K562 (cell line): ENCODE measurements at regions not wholly inside any gene's neighbourhood (a gene's known extent, or its start where the extent isn't known, plus 50 kb on each side); places are given as distances from the start of the nearest gene placed in this dataset.

Experiments used
- ATAC-seq: fragments of 200-7000 bp; cut with Tn5 transposase; 3 replicates; pipeline ENCODE4 v1.9.1; 2020; ENCODE audit warnings: moderate library complexity
- BruUV-seq: library from RNA; stranded (reverse); fragments of 400-500 nt; replicated peaks from 2 replicates; lab custom pipeline; 2021; lab: Mats Ljungman, UMichigan
- CTCF ChIA-PET: fragments of 300-600 bp; formaldehyde crosslinking; extraction: SDS; loops from one replicate; lab custom pipeline; 2021; ENCODE audit warnings: low intra/inter-chr PET ratio; lab: Yijun Ruan, JAX
- POLR2A ChIA-PET: fragments of 300-600, 350-650 bp; sonication (Branson Sonifier 250); formaldehyde crosslinking; extraction: SDS; loops from one replicate; lab custom pipeline; 2021; ENCODE audit warnings: antibody characterized with exemption, inconsistent platforms; lab: Yijun Ruan, JAX
- DNase-seq, 4 experiments: peaks; one replicate each; pipeline versions ENCODE4 v3.0.0 to v3.0.0-alpha.2; 2011 to 2018; ENCODE audit warnings: low spot score in 3 of 4, mixed read lengths in 3 of 4; ENCODE audit errors: extremely low read depth in 1 of 4
- FAIRE-seq: peaks from 2 replicates; lab custom pipeline; 2011; peaks lifted over from hg19 to GRCh38; lab: Jason Lieb, UNC
- H2AFZ ChIP-seq: 2 replicates; pipeline ENCODE4 v1.6.0; 2011; ENCODE audit warnings: low read depth, low read length, control low read depth, inconsistent platforms
- H3K27ac ChIP-seq: fragments of 200-600 bp; 3 replicates; pipeline ENCODE4 v1.8.0; 2011; ENCODE audit warnings: low read depth, mild to moderate bottlenecking, control low read depth, inconsistent platforms, low read length, moderate library complexity, mixed read lengths; ENCODE audit errors: extremely low read depth
- H3K27me3 ChIP-seq, 2 experiments: fragments of 300-600 bp in 1 of 2; 2 replicates in 1 of 2; 3 replicates in 1 of 2; pipeline versions ENCODE4 v1.6.0 to v1.8.0; 2011; ENCODE audit warnings: inconsistent platforms in 2 of 2, low read length in 2 of 2, mild to moderate bottlenecking in 1 of 2, mixed read lengths in 1 of 2, moderate library complexity in 1 of 2; ENCODE audit not compliant: control insufficient read depth in 2 of 2, insufficient read depth in 2 of 2
- H3K36me3 ChIP-seq: fragments of 300-600 bp; 3 replicates; pipeline ENCODE4 v1.8.0; 2011; ENCODE audit warnings: mild to moderate bottlenecking, low read length, inconsistent platforms; ENCODE audit not compliant: control insufficient read depth, insufficient read depth
- H3K4me1 ChIP-seq, 2 experiments: fragments of 200-600 bp in 1 of 2; replicated peaks in 1 of 2; 2 replicates in 1 of 2; 3 replicates in 1 of 2; pipeline versions ENCODE4 v1.5.1 to v1.8.0; 2011; ENCODE audit warnings: inconsistent platforms in 2 of 2, low read length in 2 of 2, mild to moderate bottlenecking in 1 of 2, mixed read lengths in 1 of 2, moderate library complexity in 1 of 2; ENCODE audit not compliant: control insufficient read depth in 2 of 2, insufficient read depth in 2 of 2
- H3K4me2 ChIP-seq: 2 replicates; pipeline ENCODE4 v1.6.1; 2011; ENCODE audit warnings: low read length, control low read depth, inconsistent platforms, mixed read lengths; ENCODE audit not compliant: insufficient read depth
- H3K4me3 ChIP-seq: fragments of 200-600 bp; sonication (generic), shearing (Covaris generic); 2 replicates; pipeline ENCODE4 v1.5.1; 2016; ENCODE audit warnings: control low read depth, inconsistent platforms
- H3K79me2 ChIP-seq: fragments of 200-600 bp; 3 replicates; pipeline ENCODE4 v1.8.0; 2011; ENCODE audit warnings: low read length, inconsistent platforms; ENCODE audit not compliant: control insufficient read depth, insufficient read depth
- H3K9ac ChIP-seq, 2 experiments: 2 replicates each; pipeline versions ENCODE4 v1.6.0 to v1.6.1; 2011; ENCODE audit warnings: low read depth in 2 of 2, low read length in 2 of 2, control low read depth in 1 of 2, inconsistent platforms in 1 of 2, mild to moderate bottlenecking in 1 of 2, mixed read lengths in 1 of 2; ENCODE audit not compliant: insufficient read depth in 1 of 2
- H3K9me1 ChIP-seq: one replicate; pipeline ENCODE4 v1.6.0; 2011; ENCODE audit warnings: inconsistent platforms, mild to moderate bottlenecking, low read length, moderate library complexity; ENCODE audit not compliant: control insufficient read depth, insufficient read depth
- H3K9me3 ChIP-seq: replicated peaks from 2 replicates; pipeline ENCODE4 v1.5.1; 2011; ENCODE audit warnings: low read depth, low read length, inconsistent platforms; ENCODE audit not compliant: control insufficient read depth, insufficient read depth
- H4K20me1 ChIP-seq: replicated peaks from 2 replicates; pipeline ENCODE4 v1.6.1; 2011; ENCODE audit warnings: low read length, inconsistent platforms, mixed read lengths; ENCODE audit not compliant: control insufficient read depth, insufficient read depth
- BCLAF1 ChIP-seq, 2 experiments: fragments of 450-650 bp in 1 of 2; IDR thresholded peaks; 2 replicates each; pipeline ENCODE4 v1.6.1; 2011 to 2017; ENCODE audit warnings: low read depth in 2 of 2, antibody characterized with exemption in 1 of 2, borderline replicate concordance in 1 of 2, low read length in 1 of 2, mild to moderate bottlenecking in 1 of 2, mixed read lengths in 1 of 2; ENCODE audit not compliant: control insufficient read depth in 1 of 2
- CCNT2 ChIP-seq: IDR thresholded peaks from 2 replicates; pipeline ENCODE4 v1.6.1; 2011; ENCODE audit warnings: borderline replicate concordance, low read depth, mild to moderate bottlenecking, moderate library complexity, mixed read lengths, low read length; ENCODE audit not compliant: insufficient read length; ENCODE audit errors: extremely low read depth
- HMBOX1 ChIP-seq: sonication (generic); IDR thresholded peaks from 2 replicates; pipeline ENCODE4 v1.6.1; 2016
- IRF2 ChIP-seq: sonication (generic); formaldehyde crosslinking; IDR thresholded peaks from 2 replicates; pipeline ENCODE4 v1.8.1; 2022; ENCODE audit warnings: mild to moderate bottlenecking, missing genetic modification reagents
- NFRKB ChIP-seq: fragments of 450-650 bp; IDR thresholded peaks from 2 replicates; pipeline ENCODE4 v1.6.1; 2016; ENCODE audit warnings: low read depth
- NR2C1 ChIP-seq, 2 experiments: fragments of 450-650 bp; IDR thresholded peaks; 2 replicates each; pipeline ENCODE4 v1.6.1; 2017; ENCODE audit warnings: mild to moderate bottlenecking in 2 of 2, antibody characterized with exemption in 1 of 2, inconsistent platforms in 1 of 2, missing compliant biosample characterization in 1 of 2, missing genetic modification characterization in 1 of 2
- POLR2A ChIP-seq: fragments of 450-650 bp; conservative IDR thresholded peaks from 2 replicates; pipeline ENCODE4 v1.6.1; 2016
- RBM25 ChIP-seq: fragments of 200-400 bp; formaldehyde crosslinking; IDR thresholded peaks from 2 replicates; pipeline ENCODE4 v1.6.1; 2018; ENCODE audit warnings: low read length, low read depth, moderate library complexity; ENCODE audit not compliant: severe bottlenecking
- SNAPC5 ChIP-seq: fragments of 250-450 bp; sonication (Bioruptor Pico); IDR thresholded peaks from 2 replicates; pipeline ENCODE4 v1.8.0; 2021; ENCODE audit warnings: moderate library complexity, mild to moderate bottlenecking, inconsistent platforms
- XRCC5 ChIP-seq: fragments of 200-400 bp; formaldehyde crosslinking; IDR thresholded peaks from 2 replicates; pipeline ENCODE4 v1.6.1; 2017; ENCODE audit warnings: low read depth, mild to moderate bottlenecking, low read length
- ZNF121 ChIP-seq: sonication (generic); formaldehyde crosslinking; conservative IDR thresholded peaks from 2 replicates; pipeline ENCODE4 v1.8.0; 2022; ENCODE audit warnings: missing genetic modification reagents
- ZNF589 ChIP-seq: fragments of 200-800 bp; sonication (Bioruptor generic); IDR thresholded peaks from 2 replicates; pipeline ENCODE4 v1.6.1; 2016; ENCODE audit warnings: low read depth, missing genetic modification characterization, missing compliant biosample characterization
- ZNF655 ChIP-seq: fragments of 250-450 bp; sonication (Bioruptor Pico); IDR thresholded peaks from 2 replicates; pipeline ENCODE4 v1.5.0; 2021
- WGBS: fragments of 100-300 bp; shearing (Covaris generic); methylation state at CpG from one replicate; pipeline ENCODE4 v1.1.6; 2016; ENCODE audit warnings: low coverage, mixed read lengths; ENCODE audit not compliant: insufficient coverage; ENCODE audit errors: missing lambda C conversion rate; 5-methylcytosine and 5-hydroxymethylcytosine counted together
- in situ Hi-C: fragments of 300-500 bp; cut with MboI; formaldehyde crosslinking; loops from 4 replicates; pipeline ENCODE4 v1.15.0; 2018; ENCODE audit warnings: inconsistent platforms, mixed read lengths
- intact Hi-C: fragments of 100-400 bp; cut with micrococcal nuclease; formaldehyde crosslinking; loops from 2 replicates; pipeline ENCODE4 v1.14.2; 2022

- no peak for TF ChIP-seq BCLAF1 (IDR thresholded peaks at IDR 0.05; ENCODE audit: borderline replicate concordance in 1 of 2, control insufficient read depth in 1 of 2, low read depth in 2 of 2, low read length in 1 of 2)
- TF ChIP-seq ZNF121, result no peak
- TF ChIP-seq NR2C1 (IDR thresholded peaks at IDR 0.05), result no peak
- TF ChIP-seq NR2C1 (tag; IDR thresholded peaks at IDR 0.05), result no peak
- TF ChIP-seq NFRKB, result no peak
- no peak for TF ChIP-seq CCNT2
- no peak for TF ChIP-seq XRCC5
- TF ChIP-seq RBM25, result no peak
These were observed 744.9 kb upstream of the SOX9 start (continued) for GRCh38 chr17:71375948-71376347.

- Histone ChIP-seq H3K79me2 (no peaks in the 10 kb centered on the region), H3K36me3 (no peaks in the 10 kb centered on the region), H3K27me3 (no peaks in the 10 kb centered on the region), H3K4me2 (no peak overlapping the region), H3K9me3 (no peaks in the 10 kb centered on the region), H3K9ac (no peak overlapping the region), H3K27ac (no peak overlapping the region), H3K4me1 (no peaks in the 10 kb centered on the region), H4K20me1 (no peaks in the 10 kb centered on the region), H3K9me1 (no peaks in the 10 kb centered on the region), H3K4me3 (no peak overlapping the region), H2AFZ (no peak overlapping the region)
- ChIA-PET CTCF (no interaction called here), POLR2A (no interaction called here)
- DNase-seq (no peak), ATAC-seq (no peak), FAIRE-seq (no peak)
- intact Hi-C loops (no loop called here), in situ Hi-C loops (no loop called here)
- no TSS peak for BruUV-seq
- TF ChIP-seq SNAPC5 (CRISPR knock-in tag) (no peak), ZNF589 (CRISPR knock-in tag) (no peak), POLR2A (no peak), IRF2 (no peak), HMBOX1 (no peak), ZNF655 (CRISPR knock-in tag) (no peak)
- 0% methylated on average over 5 of the region's 6 CpGs for WGBS
These were observed 743.9 kb upstream of the SOX9 start for GRCh38 chr17:71376933-71377332.
